Stomach (tissue), 4 donors: ENCODE measurements at regions not wholly inside any gene's neighbourhood (a gene's known extent, or its start where the extent isn't known, plus 50 kb on each side); places are given as distances from the start of the nearest gene placed in this dataset.
A peak's percentile ranks its signal among the peaks of the same experiment; 100 is the strongest.

ENCODE experiments used
- EP300 ChIP-seq: sonication (generic); formaldehyde crosslinking; IDR thresholded peaks from one replicate; pipeline ENCODE4 v1.6.1; 2017; ENCODE audit warnings: antibody characterized with exemption
- POLR2A ChIP-seq, 4 donors: fragments of 450-650 bp; IDR thresholded peaks; one replicate each; pipeline ENCODE4 v1.6.1; 2016; ENCODE audit warnings: antibody characterized with exemption in 4 of 4, control low read depth in 2 of 4, mild to moderate bottlenecking in 1 of 4, moderate library complexity in 1 of 4
- POLR2AphosphoS5 ChIP-seq, 3 donors: sonication (generic); formaldehyde crosslinking; IDR thresholded peaks; one replicate each; pipeline ENCODE4 v1.6.1; 2016; ENCODE audit warnings: antibody characterized with exemption in 3 of 3
- TF ChIP-seq, protein P1 (sequence below), 7 experiments: fragments of 450-650 bp in 4 of 7; fragments of 200-600 bp in 3 of 7; sonication (generic) in 3 of 7; IDR thresholded peaks; one replicate each; pipeline ENCODE4 v1.5.1; 2016 to 2019; ENCODE audit warnings: antibody characterized with exemption in 7 of 7, control low read depth in 2 of 7, mild to moderate bottlenecking in 1 of 7

GRCh38 chr19:31448221-31448657, 99.0 kb upstream of the TSHZ3 start:
- TF ChIP-seq, protein P1, sequence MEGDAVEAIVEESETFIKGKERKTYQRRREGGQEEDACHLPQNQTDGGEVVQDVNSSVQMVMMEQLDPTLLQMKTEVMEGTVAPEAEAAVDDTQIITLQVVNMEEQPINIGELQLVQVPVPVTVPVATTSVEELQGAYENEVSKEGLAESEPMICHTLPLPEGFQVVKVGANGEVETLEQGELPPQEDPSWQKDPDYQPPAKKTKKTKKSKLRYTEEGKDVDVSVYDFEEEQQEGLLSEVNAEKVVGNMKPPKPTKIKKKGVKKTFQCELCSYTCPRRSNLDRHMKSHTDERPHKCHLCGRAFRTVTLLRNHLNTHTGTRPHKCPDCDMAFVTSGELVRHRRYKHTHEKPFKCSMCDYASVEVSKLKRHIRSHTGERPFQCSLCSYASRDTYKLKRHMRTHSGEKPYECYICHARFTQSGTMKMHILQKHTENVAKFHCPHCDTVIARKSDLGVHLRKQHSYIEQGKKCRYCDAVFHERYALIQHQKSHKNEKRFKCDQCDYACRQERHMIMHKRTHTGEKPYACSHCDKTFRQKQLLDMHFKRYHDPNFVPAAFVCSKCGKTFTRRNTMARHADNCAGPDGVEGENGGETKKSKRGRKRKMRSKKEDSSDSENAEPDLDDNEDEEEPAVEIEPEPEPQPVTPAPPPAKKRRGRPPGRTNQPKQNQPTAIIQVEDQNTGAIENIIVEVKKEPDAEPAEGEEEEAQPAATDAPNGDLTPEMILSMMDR (IDR thresholded peaks at IDR 0.05) = no peak
- TF ChIP-seq POLR2A (IDR thresholded peaks at IDR 0.05) (no peak), EP300 (no peak), POLR2AphosphoS5 (IDR thresholded peaks at IDR 0.05) (peak in 2 of 3 donors; percentile 32 to 42)
